GM21619 (cell line): ENCODE measurements at regions not wholly inside any gene's neighbourhood (a gene's known extent, or its start where the extent isn't known, plus 50 kb on each side); places are given as distances from the start of the nearest gene placed in this dataset.
"Not testable (repeated sequence)": the region's sequence is repeated elsewhere in the genome, so short reads cannot be mapped to it uniquely, and the experiment has no call there.

Experiments
- ATAC-seq: cut with Tn5 transposase; IDR thresholded peaks from one replicate; pipeline ENCODE4 v1.9.1; 2021; ENCODE audit not compliant: unreplicated experiment

DNA sequence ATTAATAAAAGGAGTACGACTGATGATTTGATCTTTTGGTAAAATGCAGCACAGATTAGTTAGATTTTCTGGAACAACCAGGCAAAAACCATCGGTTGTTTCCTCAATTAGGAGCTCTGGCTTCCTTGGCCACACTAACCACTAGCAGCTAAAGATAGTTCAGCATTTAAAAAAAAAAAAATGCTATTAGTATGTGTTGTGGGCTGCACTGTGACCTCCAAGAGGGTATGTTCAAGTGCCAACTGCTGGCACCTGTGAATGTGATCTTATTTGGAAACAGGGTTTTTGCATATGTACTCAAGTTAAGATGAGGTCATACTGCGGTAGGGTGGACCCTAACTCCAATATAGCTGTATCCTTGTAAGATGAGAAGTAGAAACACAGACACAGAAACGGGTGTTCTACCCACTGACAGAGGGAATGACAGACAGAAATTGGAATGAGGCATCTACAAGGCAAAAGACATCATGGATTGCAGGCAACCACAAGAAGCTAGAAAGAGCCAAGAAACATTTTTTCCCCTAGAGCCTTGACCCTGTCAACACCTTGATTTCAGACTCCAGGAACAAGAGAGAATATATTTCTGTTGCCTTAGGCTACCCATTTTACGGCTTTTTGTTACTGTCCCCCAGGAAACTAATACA lies 534.6 kb upstream of the ROBO2 start:
- no peak for ATAC-seq

DNA sequence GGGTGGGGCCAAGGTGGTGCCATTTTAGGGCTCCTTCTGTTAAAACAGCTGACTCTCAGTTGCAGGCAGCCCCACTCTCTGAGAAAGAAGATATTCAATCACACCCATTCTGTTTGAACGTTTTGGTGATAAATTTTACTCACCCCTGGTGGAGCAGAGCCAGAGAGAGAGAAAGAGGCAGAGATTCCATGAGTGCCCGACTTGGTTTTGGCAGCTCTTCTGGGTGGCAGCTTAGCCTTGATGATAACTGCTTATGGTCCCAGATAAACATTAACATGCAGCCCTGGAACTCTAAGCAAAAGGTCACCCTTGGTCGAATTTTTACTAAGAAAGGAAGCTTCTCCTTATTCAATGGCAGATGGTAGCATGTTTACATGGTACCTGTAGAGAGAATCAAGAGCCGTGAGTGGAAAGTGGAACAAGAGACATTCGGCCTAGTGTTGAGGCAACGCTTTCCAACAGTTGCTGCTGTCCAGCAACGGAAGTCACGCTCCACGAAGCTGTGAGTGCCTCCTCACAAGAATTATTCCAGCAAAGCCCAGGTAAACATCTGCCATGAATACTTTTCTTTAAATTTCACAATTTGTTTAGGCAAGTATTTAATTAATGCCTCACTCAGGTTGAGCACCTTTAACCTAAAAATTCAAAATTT lies 530.6 kb upstream of the ROBO2 start:
- ATAC-seq, result no peak

DNA sequence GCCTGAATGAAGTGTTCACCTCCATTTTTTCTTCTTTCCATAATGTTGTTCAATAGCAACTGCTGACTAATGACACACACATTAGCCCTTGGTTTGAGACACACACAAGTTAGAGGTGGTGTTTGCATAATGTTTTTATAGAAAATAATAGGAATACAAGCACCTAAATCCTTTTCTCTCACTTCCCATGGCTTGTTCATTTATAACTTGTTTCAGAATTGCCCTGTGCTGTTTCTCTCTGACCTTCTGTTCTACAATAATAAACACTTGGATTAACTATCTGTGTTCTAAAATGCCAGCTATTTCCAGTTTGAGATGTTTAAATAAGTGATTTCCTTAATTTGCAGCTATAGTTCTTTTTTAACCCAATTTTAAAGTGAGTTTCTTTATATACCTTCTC lies 525.1 kb upstream of the ROBO2 start:
- no peak for ATAC-seq

DNA sequence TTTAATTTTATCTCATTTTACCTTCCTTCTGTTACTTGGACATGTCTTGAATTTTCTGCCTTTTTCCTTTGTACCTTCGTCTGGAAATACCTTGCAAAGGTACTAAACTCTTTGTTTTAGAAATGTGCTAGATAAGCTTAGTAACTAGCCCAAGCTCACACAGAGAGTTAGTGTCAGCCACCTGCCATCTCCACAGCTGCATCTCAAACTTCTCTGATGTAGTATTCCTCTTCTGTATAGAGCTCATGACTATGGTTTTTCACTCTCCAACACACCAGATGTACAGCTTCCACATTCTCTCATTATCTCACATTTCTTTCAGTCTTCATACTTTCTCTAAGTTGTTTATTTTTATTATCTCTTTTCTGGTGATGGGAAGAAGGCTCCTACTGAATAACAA lies 516.6 kb upstream of the ROBO2 start:
- no peak for ATAC-seq

DNA sequence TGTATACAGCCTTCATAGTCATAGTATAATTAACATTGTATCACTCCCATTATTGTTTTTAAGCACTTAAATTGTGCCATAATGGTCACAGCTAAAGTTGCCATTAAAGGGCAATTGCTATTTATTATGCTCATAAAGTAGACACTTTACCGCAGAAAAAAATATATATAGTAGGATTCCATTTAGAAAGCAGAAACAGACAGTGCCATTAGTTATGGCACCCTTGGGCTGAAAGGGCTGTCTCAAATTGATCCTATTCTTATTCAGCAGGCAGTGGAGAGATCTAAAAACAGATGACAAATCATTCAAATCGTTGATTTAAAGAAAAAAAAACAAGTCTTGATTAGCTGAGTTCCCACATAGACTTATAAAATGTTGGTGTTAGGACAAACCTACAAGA lies 514.2 kb upstream of the ROBO2 start:
- no peak for ATAC-seq

DNA sequence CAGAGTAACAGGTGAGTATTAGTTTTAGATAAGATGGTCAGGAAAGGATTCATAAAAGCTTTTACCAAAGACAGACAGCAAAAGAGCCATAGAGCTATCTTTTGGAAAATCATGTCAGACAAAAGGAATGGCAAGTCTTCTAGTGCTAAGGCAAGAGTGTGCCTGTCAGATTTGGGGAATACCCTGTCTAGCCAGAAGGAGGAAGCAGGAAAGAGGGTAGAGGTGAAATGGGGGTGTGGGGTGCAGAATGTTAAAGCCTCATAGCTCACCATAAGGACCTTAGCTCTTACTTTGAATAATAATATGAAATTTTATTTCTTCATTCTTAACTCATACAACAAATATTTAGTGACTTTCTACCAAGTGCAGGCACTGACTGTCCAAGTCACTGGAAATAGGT lies 512.1 kb upstream of the ROBO2 start:
- ATAC-seq, result no peak

DNA sequence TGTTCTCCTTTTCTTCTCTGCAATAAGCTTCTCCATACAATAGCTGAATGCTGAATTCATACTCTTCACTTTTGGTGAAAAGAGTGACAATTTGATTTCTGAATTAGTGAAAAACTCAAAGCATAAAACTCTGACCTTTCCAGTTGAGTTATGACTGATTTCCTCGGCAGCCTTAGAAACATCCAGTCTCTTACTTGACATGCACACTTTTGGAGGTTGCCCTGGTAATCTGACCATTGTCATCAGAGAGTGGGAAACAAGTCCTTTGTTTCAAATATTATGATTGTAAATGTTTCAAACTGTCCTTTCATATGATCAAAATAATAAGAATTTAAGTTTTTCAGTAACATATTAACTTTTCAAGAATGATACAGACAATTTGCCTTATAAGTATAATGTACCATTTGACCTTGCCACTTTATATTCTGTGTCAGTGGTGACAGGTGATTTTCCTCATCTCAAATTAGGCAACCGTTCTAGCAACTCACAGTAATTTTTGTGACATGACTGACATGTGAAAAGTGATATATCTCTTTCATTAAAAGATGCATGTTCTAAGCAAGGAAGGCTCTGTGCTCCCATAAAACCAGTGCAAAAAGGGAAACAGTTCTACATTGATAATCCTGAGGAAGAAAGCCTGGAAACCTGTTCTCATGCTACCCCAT lies 507.6 kb upstream of the ROBO2 start:
- no peak for ATAC-seq

DNA sequence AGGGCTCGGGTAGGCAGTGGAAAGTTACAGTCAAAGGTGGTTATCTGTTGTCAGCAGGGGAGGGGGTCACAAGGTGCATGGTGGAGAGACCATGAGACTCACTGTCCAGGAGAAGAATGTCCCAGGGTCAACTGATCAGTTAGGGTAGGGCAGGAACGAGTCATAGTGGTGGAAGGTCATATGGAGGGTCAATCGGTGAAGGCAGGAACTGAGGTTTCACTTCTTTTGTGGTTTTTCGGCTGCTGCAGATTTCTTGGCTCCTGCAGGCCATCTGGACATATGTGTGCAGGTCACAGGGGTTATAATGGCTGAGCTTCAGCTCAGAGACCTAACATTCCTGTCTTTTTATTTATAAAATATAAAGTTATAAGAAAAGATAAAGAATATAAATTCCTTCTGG lies 506.2 kb upstream of the ROBO2 start:
- ATAC-seq, result not testable (repeated sequence)

DNA sequence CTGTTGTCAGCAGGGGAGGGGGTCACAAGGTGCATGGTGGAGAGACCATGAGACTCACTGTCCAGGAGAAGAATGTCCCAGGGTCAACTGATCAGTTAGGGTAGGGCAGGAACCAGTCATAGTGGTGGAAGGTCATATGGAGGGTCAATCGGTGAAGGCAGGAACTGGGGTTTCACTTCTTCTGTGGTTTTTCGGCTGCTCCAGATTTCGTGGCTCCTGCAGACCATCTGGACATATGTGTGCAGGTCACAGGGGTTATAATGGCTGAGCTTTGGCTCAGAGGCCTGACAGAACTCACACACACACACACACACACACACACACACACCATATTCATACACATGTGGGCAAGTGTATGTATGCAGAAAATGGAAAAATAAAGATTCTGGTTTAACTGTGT lies 502.0 kb upstream of the ROBO2 start:
- ATAC-seq, result peak; percentile 56

DNA sequence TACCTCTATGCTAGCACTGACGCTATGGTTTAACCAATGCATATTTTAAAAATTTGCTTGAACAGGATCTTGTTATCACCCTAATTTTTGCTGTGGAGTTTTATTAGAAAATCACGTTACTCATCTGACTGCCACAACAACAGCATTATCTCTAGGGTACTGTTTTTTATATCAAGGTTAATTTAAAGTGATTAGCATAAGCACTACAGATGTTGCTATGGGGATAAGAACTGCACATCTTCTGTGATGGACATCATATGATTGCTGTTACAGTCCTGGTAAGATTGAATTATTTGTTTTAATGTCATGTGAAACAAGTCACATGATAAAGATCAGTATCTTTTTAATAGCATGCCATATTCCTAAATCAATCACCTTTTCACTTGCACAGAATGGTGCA lies 492.2 kb upstream of the ROBO2 start:
- no peak for ATAC-seq

DNA sequence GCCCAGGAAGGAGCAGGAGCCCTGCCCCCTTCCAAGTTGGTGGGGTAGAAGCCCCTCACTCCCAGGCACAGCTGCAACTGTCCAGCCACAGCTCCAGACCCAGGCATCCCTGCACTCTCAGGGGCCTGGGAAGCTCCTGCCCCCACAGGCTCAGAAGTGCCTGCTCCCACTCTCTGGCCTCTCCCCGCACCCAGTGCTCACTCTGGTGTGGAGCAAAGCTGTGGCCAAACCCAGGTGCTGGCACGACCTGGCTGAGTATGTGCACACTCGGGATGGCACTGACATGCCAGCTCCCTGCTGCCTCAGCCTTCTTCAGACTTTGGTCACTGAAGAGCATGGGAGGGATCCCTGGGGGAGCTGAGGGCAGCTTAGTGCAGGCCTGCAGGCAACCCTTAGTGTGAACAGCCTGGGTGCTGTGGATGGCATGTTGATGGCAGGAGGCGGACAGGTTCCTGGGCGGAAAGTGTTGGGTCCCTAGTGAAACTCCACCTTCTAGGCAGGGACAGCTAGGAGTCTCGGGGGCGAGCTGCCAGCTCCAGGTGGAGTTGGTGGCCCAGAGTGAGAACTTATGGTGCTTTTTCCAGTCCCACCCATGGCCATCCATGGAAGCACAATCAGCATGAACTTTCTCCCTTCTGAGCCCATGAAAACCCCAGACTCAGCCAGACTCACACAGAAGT lies 489.2 kb upstream of the ROBO2 start:
- ATAC-seq, result no peak

DNA sequence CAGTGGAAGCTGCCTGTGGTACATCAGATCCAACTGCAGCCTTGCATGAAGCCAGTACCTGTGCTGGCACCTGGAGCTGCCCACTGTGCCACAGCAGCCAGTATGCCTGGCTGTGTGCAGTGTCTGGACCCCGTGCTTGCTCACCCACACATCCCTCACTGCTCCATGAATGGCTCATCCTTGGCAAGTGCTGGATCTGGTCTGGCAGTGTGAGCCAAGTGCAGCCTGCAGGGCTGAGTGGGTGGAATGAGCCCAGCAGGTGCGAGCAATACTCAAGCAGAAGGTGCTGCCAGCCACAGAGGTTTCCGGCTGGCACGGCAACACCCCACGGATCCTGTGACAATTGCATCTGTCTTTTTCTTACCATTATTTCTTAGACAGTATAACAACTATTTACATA lies 488.2 kb upstream of the ROBO2 start:
- ATAC-seq, result no peak

DNA sequence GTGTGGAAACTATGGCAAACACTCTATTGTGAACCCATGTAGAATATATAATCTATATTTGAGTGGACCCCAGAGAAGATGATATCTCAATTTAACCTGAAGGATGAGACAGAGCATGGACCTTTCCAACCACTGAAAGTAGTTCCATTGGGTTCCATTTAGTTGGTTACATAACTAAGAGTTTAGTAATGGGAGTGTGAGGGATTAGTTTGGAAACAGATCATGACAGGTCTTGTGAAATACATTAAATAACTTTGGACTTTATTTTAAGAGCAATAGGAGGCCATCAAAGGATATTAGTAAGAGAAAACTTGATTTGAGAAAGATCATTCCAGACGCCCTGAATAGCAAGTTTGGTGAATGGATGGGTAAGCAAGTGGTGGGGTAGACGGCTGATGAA lies 487.2 kb upstream of the ROBO2 start:
- ATAC-seq, result no peak

DNA sequence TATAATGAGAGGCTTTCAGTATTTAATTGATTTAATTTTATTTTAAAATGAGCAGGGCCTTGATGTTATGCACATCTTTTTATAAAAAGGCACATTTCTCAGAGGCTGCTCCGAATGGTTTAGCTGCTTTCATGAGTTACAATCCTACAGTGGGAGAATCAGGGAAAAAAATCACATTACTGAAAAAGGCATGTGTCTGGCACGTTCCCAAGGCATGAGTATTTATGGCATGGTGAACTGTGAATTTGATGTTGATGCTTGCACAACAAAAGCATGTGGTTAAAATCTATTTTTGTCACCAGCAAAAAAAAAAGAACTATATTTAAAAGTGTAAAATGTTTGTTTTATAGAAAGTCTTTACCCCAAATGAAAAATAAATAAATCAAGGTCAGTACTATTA lies 485.2 kb upstream of the ROBO2 start:
- no peak for ATAC-seq

DNA sequence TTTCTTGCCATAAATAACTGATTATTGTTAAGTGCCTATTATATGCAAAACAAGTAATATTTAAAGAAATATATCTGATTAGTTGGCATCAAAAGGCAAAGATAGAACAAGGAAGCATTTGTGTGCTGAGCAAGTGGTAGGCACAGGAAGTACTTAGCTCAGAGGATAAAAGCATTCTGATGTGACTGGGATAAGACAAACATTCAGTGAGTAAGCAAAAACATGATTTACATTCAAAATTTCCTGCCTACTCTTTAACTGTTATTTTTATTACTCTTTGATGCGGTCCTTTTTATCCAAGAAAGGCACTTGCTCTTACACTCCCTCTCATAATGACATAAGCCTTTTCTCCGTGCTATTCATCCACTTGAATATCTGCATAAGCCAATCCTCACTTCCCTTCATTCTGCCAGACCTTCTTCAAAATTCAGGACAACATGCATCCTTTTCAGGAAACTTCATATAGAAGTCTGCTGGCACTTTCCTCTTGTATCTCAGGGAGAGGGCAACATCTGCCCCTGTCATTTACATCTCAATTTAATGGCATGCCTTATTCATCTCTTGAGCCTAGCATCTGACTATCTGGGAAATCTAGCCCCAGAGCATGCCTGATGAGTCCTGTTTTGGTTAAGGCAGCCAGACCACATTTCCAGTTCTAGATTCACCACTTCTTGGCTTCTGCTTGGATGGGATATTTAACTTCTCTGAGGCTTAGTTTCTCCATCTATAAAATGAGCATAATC lies 478.2 kb upstream of the ROBO2 start:
- no peak for ATAC-seq

DNA sequence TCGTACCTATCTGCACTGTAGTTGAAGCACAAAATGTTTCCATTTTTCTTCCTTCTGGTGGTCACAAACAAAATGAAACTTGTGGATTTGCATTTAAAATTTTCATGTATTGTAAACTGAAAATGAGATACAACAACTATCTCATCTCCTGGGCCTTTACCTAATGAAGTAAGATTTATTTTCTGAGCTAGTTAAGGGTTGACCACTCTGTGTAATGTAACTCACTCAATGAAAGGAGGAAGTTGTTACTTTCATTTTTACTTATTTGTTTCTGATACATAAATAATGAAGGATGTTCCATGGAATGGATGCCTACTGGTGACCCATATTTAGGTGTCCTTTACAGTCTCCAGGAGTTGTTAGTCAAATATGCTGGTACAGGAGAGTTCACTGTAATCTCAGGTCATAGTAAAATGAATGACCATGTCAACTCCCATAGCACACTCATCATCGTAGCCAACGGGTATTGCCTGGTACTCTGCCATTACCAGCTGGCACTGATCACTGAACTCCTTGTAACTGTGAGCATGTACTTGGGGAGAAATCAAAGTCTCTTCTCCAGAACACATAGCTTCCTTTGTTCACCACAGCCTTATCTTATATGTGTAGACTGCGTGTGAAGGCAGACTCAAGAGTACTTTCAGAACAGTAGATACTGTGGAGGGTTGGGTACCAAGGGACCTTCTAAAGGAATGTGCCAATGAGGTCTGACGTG lies 474.2 kb upstream of the ROBO2 start:
- ATAC-seq, result no peak

DNA sequence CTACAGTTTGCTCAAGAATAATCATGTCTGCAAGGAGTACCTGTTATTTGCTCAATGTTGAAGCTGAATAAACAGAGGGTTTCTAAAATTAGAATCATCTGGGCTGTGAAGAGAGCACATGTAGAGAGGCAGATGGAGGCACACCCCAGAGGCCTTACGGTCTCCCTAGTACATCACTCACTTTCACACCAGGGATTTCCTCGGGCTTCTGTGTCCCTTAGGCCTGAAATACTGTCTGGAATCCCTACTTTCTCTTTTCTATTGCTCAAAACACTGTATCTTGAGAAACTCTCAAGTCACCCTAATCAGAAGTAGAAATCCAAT lies 473.7 kb upstream of the ROBO2 start:
- no peak for ATAC-seq

DNA sequence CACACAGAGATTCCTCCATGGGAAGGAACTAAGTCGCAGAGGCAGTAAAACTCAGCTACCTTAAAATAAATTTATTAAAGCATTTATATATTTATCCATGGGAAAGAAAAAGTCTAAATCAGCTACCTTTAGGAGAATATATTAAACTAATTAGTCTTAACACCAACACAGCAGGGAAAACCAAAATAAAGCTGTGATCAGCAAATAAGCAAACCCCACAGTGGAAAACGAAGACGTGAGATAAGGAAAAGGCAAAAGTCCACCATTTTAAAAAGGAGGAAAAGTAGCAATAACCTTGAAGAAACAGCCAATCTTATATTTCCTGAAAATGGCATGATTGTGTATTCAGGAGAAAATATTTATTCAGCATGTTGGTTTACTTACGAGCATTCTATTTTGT lies 473.0 kb upstream of the ROBO2 start:
- ATAC-seq, result no peak

DNA sequence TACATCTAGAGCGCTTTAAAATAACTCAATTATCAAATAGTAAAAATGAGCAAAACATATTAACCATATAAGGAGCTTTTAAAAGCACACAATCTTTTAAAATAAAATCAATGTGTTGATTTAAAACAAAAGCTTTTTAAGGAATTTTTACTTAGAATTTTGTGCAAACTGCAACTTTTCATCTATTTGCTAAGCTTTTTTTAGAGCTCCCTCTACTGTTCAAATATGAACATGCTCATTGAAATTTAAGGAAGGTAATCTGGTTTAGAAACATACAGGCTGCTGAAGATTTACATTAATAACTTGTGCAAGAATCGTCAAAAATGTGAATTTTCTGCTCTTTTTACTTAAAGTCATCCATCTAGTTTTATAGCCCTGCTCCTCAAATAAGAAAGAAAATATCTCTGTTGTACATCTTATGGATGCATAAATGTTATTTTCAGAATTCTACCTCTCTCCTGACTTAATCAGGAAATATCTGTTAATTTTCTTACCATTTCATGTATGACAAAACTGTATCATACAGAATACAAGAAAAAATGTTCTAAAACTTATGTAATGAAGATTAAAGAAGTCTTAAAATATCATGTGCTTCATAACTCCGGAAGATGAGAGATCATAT lies 469.4 kb upstream of the ROBO2 start:
- ATAC-seq, result no peak

DNA sequence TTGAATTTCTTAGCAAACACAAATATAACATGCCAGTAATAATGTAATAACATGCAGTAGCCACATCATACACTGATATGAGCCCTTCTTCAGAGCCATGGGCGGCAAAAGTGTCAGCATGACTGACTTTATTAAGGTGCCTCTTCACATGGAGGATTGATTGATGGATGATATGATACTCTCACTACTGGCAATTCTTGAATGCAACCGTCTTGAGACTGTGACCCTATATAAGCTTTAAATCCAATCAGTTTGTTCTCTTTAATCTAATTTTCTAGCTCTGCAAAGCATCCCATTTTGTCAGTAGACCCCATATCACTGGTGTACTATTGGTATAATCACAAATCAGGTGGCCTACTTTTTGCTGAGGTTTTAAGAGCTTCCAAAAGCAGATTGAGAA lies 463.7 kb upstream of the ROBO2 start:
- ATAC-seq, result no peak
